ENCODE measurements at regions not wholly inside any gene's neighbourhood (a gene's known extent, or its start where the extent isn't known, plus 50 kb on each side); places are given as distances from the start of the nearest gene placed in this dataset.
A peak's percentile ranks its signal among the peaks of the same experiment; 100 is the strongest.

- no peak overlapping the region for H3K9ac ChIP-seq (ENCODE audit: insufficient read depth in 1 of 2, low read length in 2 of 2)
- ATAC-seq (ENCODE audit: insufficient read depth, low FRiP score) (no peak), DNase-seq (peak in 2 of 3 donors; percentile 34 to 71)
- no peak overlapping the region for H3K4me3 ChIP-seq
- peaks cover 0 to 3% (median 0%) of the 10 kb centered on the region in 4 donors for H3K9me3 ChIP-seq (ENCODE audit: control insufficient read depth in 4 of 4, insufficient read depth in 3 of 4, low read length in 3 of 4)
- 61 to 66% methylated on average over 12 of the region's 12 CpGs for WGBS, 2 donors
- no peak overlapping the region for H3K27ac ChIP-seq (ENCODE audit: low read depth in 1 of 2, low read length in 1 of 2)
- no peaks in the 10 kb centered on the region for H3K27me3 ChIP-seq (ENCODE audit: control insufficient read depth in 3 of 3, insufficient read depth in 3 of 3, low read length in 2 of 3)
- H3K36me3 ChIP-seq (ENCODE audit: control insufficient read depth in 4 of 4, insufficient read depth in 4 of 4, low read length in 4 of 4) = no peaks in the 10 kb centered on the region
- TF ChIP-seq, protein P1, sequence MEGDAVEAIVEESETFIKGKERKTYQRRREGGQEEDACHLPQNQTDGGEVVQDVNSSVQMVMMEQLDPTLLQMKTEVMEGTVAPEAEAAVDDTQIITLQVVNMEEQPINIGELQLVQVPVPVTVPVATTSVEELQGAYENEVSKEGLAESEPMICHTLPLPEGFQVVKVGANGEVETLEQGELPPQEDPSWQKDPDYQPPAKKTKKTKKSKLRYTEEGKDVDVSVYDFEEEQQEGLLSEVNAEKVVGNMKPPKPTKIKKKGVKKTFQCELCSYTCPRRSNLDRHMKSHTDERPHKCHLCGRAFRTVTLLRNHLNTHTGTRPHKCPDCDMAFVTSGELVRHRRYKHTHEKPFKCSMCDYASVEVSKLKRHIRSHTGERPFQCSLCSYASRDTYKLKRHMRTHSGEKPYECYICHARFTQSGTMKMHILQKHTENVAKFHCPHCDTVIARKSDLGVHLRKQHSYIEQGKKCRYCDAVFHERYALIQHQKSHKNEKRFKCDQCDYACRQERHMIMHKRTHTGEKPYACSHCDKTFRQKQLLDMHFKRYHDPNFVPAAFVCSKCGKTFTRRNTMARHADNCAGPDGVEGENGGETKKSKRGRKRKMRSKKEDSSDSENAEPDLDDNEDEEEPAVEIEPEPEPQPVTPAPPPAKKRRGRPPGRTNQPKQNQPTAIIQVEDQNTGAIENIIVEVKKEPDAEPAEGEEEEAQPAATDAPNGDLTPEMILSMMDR (IDR thresholded peaks at IDR 0.05; ENCODE audit: control extremely low read depth, extremely low read depth) = no peak
- no peaks in the 10 kb centered on the region for H3K4me1 ChIP-seq (ENCODE audit: control insufficient read depth in 5 of 5, insufficient read depth in 5 of 5, low read length in 5 of 5)
Observed at GRCh38 chr9:119639287-119639955, 270.2 kb upstream of the BRINP1 start.

- WGBS, 2 donors = 69 to 73% methylated on average over 8 of the region's 8 CpGs
- no peak overlapping the region for H3K9ac ChIP-seq (ENCODE audit: insufficient read depth in 1 of 2, low read length in 2 of 2)
- H3K36me3 ChIP-seq (ENCODE audit: control insufficient read depth in 4 of 4, insufficient read depth in 4 of 4, low read length in 4 of 4) = no peaks in the 10 kb centered on the region
- H3K27me3 ChIP-seq (ENCODE audit: control insufficient read depth in 3 of 3, insufficient read depth in 3 of 3, low read length in 2 of 3) = no peaks in the 10 kb centered on the region
- DNase-seq (no peak), ATAC-seq (ENCODE audit: insufficient read depth, low FRiP score) (no peak)
- no peaks in the 10 kb centered on the region for H3K4me1 ChIP-seq (ENCODE audit: control insufficient read depth in 5 of 5, insufficient read depth in 5 of 5, low read length in 5 of 5)
- H3K27ac ChIP-seq (ENCODE audit: low read depth in 1 of 2, low read length in 1 of 2) = no peak overlapping the region
- H3K4me3 ChIP-seq = no peak overlapping the region
- TF ChIP-seq, protein P1 (IDR thresholded peaks at IDR 0.05; ENCODE audit: control extremely low read depth, extremely low read depth) = no peak
- no peaks in the 10 kb centered on the region for H3K9me3 ChIP-seq (ENCODE audit: control insufficient read depth in 4 of 4, insufficient read depth in 3 of 4, low read length in 3 of 4)
Observed at GRCh38 chr9:119634006-119634405, 264.8 kb upstream of the BRINP1 start.

DNA sequence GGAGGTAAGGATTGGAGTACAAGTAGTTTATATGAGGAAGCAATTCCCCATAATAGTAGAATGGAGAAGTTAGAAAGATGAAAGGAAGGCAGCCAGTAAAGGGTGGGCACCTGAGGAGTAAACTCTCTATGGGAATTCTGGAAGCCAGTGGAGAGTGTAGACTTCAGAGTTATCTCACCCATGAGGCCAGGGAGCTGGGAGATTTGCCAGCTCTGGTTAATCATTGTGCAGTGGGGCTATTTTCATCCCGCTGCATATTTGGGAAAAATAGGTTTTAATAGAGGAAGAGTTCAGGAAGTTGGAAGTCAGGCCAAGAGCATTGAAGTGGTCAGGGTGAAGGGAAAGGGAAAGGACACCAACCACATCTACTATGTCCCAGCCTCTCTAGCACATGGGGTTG, 242.3 kb upstream of the BRINP1 start:
- ATAC-seq (ENCODE audit: insufficient read depth, low FRiP score) (no peak), DNase-seq (peak in 1 of 3 donors; percentile 3)
- H3K27me3 ChIP-seq (ENCODE audit: control insufficient read depth in 3 of 3, insufficient read depth in 3 of 3, low read length in 2 of 3) = no peaks in the 10 kb centered on the region
- H3K4me1 ChIP-seq (ENCODE audit: control insufficient read depth in 5 of 5, insufficient read depth in 5 of 5, low read length in 5 of 5) = no peaks in the 10 kb centered on the region
- no peak overlapping the region for H3K4me3 ChIP-seq
- 37 to 84% methylated on average over 1 of the region's 1 CpG for WGBS, 2 donors
- no peaks in the 10 kb centered on the region for H3K9me3 ChIP-seq (ENCODE audit: control insufficient read depth in 4 of 4, insufficient read depth in 3 of 4, low read length in 3 of 4)
- no peaks in the 10 kb centered on the region for H3K36me3 ChIP-seq (ENCODE audit: control insufficient read depth in 4 of 4, insufficient read depth in 4 of 4, low read length in 4 of 4)
- no peak overlapping the region for H3K9ac ChIP-seq (ENCODE audit: insufficient read depth in 1 of 2, low read length in 2 of 2)
- H3K27ac ChIP-seq (ENCODE audit: low read depth in 1 of 2, low read length in 1 of 2) = no peak overlapping the region
- TF ChIP-seq, protein P1 (IDR thresholded peaks at IDR 0.05; ENCODE audit: control extremely low read depth, extremely low read depth) = no peak

All from lung (tissue), 11 donors.